Ectodermal cell (in vitro differentiated cells): ENCODE measurements at regions not wholly inside any gene's neighbourhood (a gene's known extent, or its start where the extent isn't known, plus 50 kb on each side); places are given as distances from the start of the nearest gene placed in this dataset.

Experiments used
- H3K27ac ChIP-seq: 2 replicates; pipeline ENCODE4 v1.7.0; 2013; ENCODE audit warnings: mild to moderate bottlenecking, low read depth, low read length; ENCODE audit not compliant: insufficient read depth, poor library complexity, severe bottlenecking
- H3K27me3 ChIP-seq: 2 replicates; pipeline ENCODE4 v1.7.0; 2013; ENCODE audit warnings: mild to moderate bottlenecking, low read length; ENCODE audit not compliant: insufficient read depth, control insufficient read depth, poor library complexity, severe bottlenecking
- H3K36me3 ChIP-seq: one replicate; pipeline ENCODE4 v1.7.0; 2013; ENCODE audit warnings: low read length; ENCODE audit not compliant: control insufficient read depth, insufficient read depth
- H3K4me1 ChIP-seq: one replicate; pipeline ENCODE4 v1.7.0; 2013; ENCODE audit warnings: low read length; ENCODE audit not compliant: control insufficient read depth, insufficient read depth
- H3K4me3 ChIP-seq: 2 replicates; pipeline ENCODE4 v1.7.0; 2013; ENCODE audit warnings: low read depth, low read length, control low read depth; ENCODE audit not compliant: insufficient read depth
- H3K9me3 ChIP-seq: 2 replicates; pipeline ENCODE4 v1.7.0; 2013; ENCODE audit warnings: mild to moderate bottlenecking, low read length, moderate library complexity; ENCODE audit not compliant: control insufficient read depth
- WGBS, 2 experiments: methylation state at CpG; one replicate each; pipeline ENCODE4 v1.1.7; 2013; ENCODE audit warnings: missing lambda C conversion rate in 2 of 2; 5-methylcytosine and 5-hydroxymethylcytosine counted together

GRCh38 chr17:5730373-5730772, 146.1 kb upstream of the NLRP1 start:
- 87 to 89% methylated on average over 6 of the region's 6 CpGs for WGBS, 2 experiments
- no peaks in the 10 kb centered on the region for H3K9me3 ChIP-seq
- H3K4me3 ChIP-seq = no peak overlapping the region
- no peaks in the 10 kb centered on the region for H3K4me1 ChIP-seq
- no peaks in the 10 kb centered on the region for H3K36me3 ChIP-seq
- no peak overlapping the region for H3K27ac ChIP-seq
- no peaks in the 10 kb centered on the region for H3K27me3 ChIP-seq

- Histone ChIP-seq H3K4me3 (no peak overlapping the region), H3K27me3 (no peaks in the 10 kb centered on the region), H3K27ac (no peak overlapping the region), H3K9me3 (no peaks in the 10 kb centered on the region), H3K36me3 (no peaks in the 10 kb centered on the region), H3K4me1 (no peaks in the 10 kb centered on the region)
- 68 to 74% methylated on average over 1 of the region's 1 CpG for WGBS, 2 experiments
Measured at GRCh38 chr17:5740937-5741336, 156.6 kb upstream of the NLRP1 start.

GRCh38 chr17:5741810-5742209, 157.5 kb upstream of the NLRP1 start:
- Histone ChIP-seq H3K4me3 (no peak overlapping the region), H3K36me3 (no peaks in the 10 kb centered on the region), H3K27ac (no peak overlapping the region), H3K9me3 (no peaks in the 10 kb centered on the region), H3K27me3 (no peaks in the 10 kb centered on the region), H3K4me1 (no peaks in the 10 kb centered on the region)
- 90 to 94% methylated on average over 8 of the region's 8 CpGs for WGBS, 2 experiments

GRCh38 chr17:5745111-5745813, 161.0 kb upstream of the NLRP1 start:
- Histone ChIP-seq H3K9me3 (no peaks in the 10 kb centered on the region), H3K36me3 (no peaks in the 10 kb centered on the region), H3K27ac (no peak overlapping the region), H3K4me1 (no peaks in the 10 kb centered on the region), H3K4me3 (no peak overlapping the region), H3K27me3 (no peaks in the 10 kb centered on the region)
- WGBS, 2 experiments = 92 to 96% methylated on average over 4 of the region's 4 CpGs

- H3K27ac ChIP-seq = no peak overlapping the region
- H3K4me1 ChIP-seq = no peaks in the 10 kb centered on the region
- no peak overlapping the region for H3K4me3 ChIP-seq
- no peaks in the 10 kb centered on the region for H3K36me3 ChIP-seq
- no peaks in the 10 kb centered on the region for H3K9me3 ChIP-seq
- WGBS, 2 experiments = 86 to 92% methylated on average over 2 to 3 of the region's 3 CpGs
- no peaks in the 10 kb centered on the region for H3K27me3 ChIP-seq
Measured at GRCh38 chr17:5747276-5747675, 163.0 kb upstream of the NLRP1 start.

- Histone ChIP-seq H3K27ac (no peak overlapping the region), H3K9me3 (no peaks in the 10 kb centered on the region), H3K27me3 (no peaks in the 10 kb centered on the region), H3K36me3 (no peaks in the 10 kb centered on the region), H3K4me1 (no peaks in the 10 kb centered on the region), H3K4me3 (no peak overlapping the region)
- WGBS, 2 experiments = 90 to 93% methylated on average over 4 of the region's 4 CpGs
Measured at GRCh38 chr17:5747964-5748363, 163.7 kb upstream of the NLRP1 start.

- no peak overlapping the region for H3K4me3 ChIP-seq
Measured at GRCh38 chr17:5753421-5753820, 169.1 kb upstream of the NLRP1 start.

GRCh38 chr17:5757314-5757907, 173.1 kb upstream of the NLRP1 start:
- Histone ChIP-seq H3K36me3 (no peaks in the 10 kb centered on the region), H3K27me3 (no peaks in the 10 kb centered on the region)
- 89 to 91% methylated on average over 8 of the region's 8 CpGs for WGBS, 2 experiments

More at GRCh38 chr17:5753421-5753820, 169.1 kb upstream of the NLRP1 start:
- Histone ChIP-seq H3K4me1 (no peaks in the 10 kb centered on the region), H3K27me3 (no peaks in the 10 kb centered on the region), H3K27ac (no peak overlapping the region), H3K9me3 (no peaks in the 10 kb centered on the region), H3K36me3 (no peaks in the 10 kb centered on the region)
- 86 to 93% methylated on average over 2 of the region's 2 CpGs for WGBS, 2 experiments

GRCh38 chr17:5758651-5759050, 174.3 kb upstream of the NLRP1 start:
- Histone ChIP-seq H3K27ac (no peak overlapping the region), H3K27me3 (no peaks in the 10 kb centered on the region), H3K36me3 (no peaks in the 10 kb centered on the region), H3K4me1 (no peaks in the 10 kb centered on the region), H3K4me3 (no peak overlapping the region), H3K9me3 (no peaks in the 10 kb centered on the region)

More at GRCh38 chr17:5757314-5757907, 173.1 kb upstream of the NLRP1 start:
- Histone ChIP-seq H3K9me3 (no peaks in the 10 kb centered on the region), H3K27ac (no peak overlapping the region), H3K4me3 (no peak overlapping the region), H3K4me1 (no peaks in the 10 kb centered on the region)

GRCh38 chr17:5759501-5759925, 175.2 kb upstream of the NLRP1 start:
- WGBS, 2 experiments = 94 to 95% methylated on average over 8 of the region's 8 CpGs
- Histone ChIP-seq H3K9me3 (no peaks in the 10 kb centered on the region), H3K36me3 (no peaks in the 10 kb centered on the region)

More at GRCh38 chr17:5759501-5759925, 175.2 kb upstream of the NLRP1 start:
- no peak overlapping the region for H3K4me3 ChIP-seq
- H3K27ac ChIP-seq = no peak overlapping the region
- H3K4me1 ChIP-seq = no peaks in the 10 kb centered on the region
- H3K27me3 ChIP-seq = no peaks in the 10 kb centered on the region
